Mucosa of gallbladder (tissue), 1 donor: ENCODE measurements at regions not wholly inside any gene's neighbourhood (a gene's known extent, or its start where the extent isn't known, plus 50 kb on each side); places are given as distances from the start of the nearest gene placed in this dataset.
"Not testable (repeated sequence)": the region's sequence is repeated elsewhere in the genome, so short reads cannot be mapped to it uniquely, and the experiment has no call there.

Experiments used
- DNase-seq: peaks from one replicate; pipeline ENCODE4 v3.0.0-alpha.2; 2020; ENCODE audit warnings: low spot score
- donor health status: DM: no; HTN: no; CAD: no.

DNA sequence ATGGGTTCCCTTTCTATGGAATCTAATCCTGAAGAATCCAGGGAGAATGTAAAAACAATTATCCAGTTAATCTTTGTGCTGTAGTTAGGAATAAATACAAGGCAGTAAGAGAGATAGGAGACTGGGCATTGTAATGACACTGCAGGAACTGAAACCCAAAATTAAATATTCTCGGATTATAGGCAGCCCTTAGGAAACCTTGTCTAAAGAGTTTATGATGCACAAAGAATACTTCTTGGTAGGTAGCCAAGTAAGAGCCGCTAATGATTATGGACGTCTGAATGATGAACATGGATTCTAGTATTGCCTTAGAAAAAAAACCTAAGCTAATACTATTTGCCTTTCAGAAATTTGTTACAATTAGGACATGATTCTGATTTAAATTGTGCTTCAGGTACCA is 165.4 kb upstream of the LRIG3 start:
- no peak for DNase-seq

DNA sequence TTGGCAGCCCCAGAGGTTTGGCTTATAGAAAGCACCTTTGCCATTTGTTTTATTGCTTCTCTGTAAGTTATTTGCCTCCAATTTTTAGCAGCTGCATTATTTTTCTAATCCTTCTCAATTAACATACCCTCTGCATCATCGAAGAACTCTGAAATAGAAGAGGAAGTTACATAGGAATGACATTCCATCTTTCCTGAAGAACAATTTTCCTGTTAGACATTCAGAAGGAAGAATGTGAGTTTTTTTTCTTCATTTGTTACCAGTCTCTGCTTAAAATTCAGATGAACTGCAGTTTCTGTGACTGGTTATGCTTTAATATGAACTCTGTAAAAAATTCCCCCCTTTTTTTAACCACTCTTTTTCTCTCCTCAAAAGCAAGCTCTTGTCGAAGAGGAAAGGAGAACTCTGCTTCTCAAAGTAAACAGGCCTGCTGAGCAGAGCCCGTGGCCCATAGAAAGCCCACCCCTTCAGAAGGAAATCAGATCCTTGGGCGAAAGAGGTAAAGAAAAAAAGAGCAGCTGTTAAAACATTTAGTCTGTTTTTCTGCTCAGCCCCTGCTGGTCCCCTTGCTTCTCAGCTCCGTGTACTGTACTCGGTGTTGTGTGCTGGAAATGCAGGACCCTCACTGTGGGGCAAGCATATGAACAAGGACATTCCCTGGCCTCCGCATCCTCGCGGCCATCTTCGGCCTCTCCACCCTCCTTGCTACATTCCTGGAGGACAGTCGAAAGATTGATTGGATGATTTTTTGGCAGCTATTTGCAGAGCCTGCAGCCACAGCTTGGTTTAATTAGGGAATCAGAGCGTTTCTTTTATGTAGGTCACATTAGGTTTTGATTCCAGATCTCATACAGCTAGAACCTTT is 164.4 kb upstream of the LRIG3 start:
- DNase-seq = no peak

DNA sequence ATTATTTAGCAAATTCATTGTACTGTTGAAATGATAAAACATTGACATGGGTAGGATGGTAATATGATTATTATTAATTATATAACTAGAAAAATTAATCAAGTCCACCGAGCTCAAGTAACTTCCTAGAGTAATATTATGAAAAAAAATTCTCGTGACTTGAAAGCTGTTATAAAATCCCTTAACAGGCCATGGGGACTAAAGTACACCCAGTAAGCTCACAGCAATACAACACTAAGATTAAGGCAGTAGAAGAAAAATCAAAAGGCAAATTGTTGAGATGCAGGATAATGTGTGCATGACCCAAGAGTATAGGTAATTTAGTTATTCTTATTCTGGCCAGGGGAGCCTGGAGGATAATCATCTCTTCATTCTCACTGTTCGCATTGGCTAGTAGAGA is 162.6 kb upstream of the LRIG3 start:
- no peak for DNase-seq

DNA sequence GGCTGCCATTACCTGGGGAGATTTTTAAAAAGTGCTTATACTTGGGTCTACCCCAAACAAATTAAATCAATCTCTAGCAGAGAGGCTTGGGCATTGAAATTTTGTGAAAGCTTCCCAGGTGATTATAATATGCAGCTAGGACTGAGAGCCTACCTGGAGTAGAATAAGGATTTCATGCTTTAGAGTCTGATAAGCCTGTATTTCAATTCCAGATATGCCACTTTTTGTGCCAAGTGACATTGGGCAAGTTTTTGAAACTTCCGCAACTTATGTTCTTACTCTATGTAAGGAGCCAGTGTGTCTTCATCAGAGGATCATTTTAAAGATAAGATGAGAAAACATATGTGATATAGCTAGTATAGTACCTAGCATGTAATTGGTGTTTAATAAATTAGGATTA is 159.8 kb upstream of the LRIG3 start:
- no peak for DNase-seq

DNA sequence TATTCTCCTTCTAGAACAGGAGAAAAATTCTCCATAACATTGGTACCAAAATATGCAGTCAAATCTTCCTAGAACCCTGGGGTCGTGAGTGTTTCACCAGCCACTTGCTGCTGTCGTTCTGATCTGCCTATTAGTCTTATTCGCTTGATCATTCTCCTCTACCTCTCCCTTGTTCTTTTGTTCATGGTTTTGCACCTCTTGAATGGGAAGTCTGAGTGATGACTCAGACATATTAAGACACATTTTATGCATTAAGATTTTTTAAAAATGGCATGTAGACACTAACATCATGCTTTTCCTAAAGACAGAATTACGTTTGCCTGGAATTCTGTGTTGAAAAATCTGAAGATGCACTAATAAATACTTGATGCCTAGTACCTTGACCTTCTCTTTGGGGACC is 159.2 kb upstream of the LRIG3 start:
- DNase-seq = no peak

DNA sequence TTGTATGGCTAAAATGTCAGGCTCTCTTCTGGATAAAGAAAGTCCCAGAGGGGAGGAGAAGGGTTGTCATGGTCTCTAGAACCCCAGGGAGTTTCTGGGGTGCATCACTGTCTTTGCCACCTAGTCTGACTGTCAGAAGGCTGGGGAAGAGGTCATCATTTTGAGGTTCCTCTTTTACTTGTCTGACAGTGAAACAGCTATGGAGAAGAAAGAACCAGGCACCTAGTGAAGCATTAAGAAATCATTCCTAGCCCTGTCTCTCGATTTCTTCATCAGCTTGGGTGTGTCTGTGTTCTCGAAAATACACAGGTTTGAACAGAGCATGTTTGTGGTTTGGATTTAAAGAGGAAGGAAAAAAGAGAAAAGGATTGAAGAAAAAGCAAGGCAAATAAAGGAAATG is 158.7 kb upstream of the LRIG3 start:
- DNase-seq = no peak

DNA sequence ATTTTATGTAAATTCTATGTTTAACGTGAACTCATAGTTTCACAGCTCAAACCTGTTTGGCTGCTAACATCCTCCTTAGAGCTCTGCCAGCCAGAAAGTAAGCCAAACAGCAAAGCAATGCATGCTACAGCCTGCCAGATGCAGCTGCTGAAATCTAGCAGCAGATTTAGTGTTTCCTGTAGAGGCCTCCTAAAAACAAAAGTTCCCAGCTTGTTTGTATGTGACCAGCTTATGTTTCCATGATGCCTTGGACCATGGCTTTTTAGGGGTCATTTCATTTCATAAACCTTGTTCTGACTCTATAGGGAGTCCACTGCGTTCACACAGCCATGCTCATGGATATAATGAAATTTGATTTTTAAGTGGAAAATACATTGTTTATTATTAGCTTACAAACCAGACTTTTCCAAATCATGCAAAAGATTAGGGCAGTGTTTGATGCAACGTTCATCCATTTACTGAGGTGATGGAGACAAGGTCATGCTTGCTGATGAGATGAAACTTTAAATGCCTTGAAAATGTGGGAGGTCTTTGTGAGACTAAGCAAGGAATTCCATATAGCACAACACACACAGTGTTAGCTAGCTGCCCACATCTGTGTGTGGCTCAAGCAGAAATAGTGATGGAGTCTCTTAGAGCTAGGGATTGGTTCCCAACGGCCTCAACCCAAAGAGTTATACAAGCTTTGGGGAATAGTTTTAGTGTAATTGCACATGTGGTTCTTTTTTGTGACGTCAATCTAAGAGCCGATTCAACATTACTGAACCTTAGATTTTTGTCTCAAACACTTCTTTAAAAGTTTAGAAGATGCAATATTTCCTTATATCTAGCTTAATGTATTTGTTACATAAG is 157.5 kb upstream of the LRIG3 start:
- no peak for DNase-seq

DNA sequence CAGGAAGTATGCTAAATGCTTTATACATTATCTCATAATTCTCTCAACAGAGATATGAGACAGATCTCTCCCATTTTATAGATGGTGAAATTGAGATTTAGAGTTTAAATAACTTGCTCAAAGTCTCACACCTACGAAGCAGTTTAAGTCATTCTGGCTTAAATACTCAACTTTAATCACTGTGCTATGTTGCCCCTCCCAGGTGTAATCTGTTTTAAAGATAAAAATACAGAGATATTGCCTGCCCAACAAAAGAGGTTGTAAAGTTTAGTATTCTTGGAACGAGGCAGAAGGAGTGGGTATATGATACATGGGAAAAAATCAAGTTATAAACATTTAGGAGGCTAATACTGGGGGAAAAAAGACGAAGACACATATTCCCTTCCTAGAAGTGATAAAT is 156.8 kb upstream of the LRIG3 start:
- no peak for DNase-seq

DNA sequence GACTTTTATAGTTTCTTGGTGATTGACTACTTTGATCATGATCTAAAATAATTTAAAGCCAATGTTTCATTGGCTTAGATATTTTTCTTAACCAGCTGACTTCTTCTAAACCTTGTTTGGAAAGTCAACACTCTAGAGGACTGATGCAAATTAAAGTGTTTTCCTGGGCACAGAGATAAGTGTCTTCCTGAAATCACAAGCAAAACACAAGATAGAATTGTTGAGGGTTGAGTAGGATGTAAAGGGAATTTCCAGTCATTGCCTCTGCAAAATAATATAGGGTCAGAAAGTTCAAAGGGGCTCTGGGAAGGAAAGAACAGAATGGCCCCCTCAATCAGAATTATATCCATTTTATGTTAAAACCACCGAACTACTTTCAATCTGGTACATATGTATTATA is 156.3 kb upstream of the LRIG3 start:
- DNase-seq = no peak

DNA sequence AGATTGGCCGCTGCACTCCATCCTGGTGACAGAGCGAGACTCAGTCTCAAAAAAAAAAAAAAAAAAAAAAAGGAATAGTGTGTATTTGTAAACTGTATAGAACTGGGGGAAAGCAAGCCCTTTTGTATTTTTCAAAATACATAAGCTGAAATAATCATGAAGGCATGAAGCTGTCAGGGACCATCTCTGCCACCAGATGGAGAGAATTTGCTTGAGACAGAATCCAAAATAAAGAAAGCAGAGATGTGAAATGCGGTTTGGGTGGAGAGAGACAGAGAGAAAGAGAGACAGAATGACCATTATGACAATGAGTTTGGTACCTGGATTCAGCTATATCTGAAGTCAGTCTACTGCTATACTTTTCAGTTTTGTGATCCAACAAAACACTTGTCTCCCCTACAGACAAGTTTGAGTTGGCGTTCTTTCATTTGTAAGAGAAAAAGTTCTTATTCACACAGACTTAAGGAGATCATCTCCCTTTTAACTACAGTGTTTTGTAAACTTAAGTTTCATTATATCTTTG is 155.7 kb upstream of the LRIG3 start:
- no peak for DNase-seq

DNA sequence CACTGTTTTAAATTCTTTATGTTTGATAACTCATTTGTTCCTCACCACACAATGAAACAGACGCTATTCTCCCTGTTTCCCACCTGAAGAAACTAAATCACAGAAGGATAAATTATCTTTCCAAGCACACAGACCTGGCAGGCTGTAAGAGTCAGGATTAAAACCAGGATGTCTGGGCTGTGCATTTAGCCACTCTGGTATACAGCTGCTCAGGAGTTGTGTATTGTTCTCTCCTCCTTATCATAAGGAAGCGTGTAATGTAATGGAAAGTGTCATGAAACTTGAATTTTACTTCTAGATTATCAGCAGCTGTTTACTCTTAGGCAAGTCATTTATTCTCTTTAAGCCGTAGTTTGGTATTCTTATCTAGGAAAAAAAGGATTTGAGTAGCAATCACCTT is 154.8 kb upstream of the LRIG3 start:
- no peak for DNase-seq

DNA sequence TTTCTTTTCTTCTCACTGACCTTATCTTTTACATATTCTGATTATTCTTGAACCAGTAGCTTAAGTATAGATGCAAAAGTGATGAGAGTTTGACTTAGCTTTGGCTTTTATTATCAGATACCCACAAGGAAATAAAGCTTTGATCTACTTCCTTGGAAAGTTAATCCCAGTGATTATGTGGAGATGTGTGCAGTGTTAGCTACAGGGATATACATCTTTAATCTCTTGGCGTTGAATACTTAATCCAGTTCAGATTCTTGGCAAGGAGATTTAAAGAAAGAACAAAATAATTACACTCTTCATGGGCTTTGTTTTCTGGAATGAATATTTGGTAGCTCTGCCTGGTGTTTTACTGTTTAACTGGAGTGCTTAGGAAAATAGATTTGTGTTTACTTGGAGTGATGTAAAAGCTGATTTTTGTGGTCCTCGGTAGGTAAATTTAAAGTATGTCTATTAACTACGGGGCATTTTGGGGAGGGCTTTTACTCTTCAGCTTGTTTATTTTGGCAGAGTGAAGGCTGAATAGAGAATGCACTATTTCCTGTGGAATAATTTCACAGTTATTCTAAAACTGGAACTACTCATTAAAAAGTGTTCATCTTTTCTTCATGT is 150.1 kb upstream of the LRIG3 start:
- no peak for DNase-seq

DNA sequence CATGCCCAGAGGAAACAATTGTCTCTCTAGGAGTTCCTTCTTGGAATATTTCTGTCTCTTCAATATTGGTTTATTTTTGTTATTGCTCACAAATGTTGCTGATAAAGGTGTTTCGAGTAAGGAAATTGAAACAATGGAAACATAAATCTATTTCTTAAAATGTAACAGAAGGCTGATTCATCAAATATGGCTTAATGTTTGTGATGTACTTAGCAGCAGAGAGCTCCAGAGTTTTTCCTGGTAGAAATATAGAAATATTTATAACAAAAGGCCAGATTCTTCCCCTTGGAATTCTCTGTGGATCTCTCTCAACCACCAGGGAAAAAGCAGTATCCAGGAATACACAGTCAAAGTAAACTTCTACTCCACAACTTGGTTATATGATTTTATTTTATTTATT is 149.2 kb upstream of the LRIG3 start:
- no peak for DNase-seq

DNA sequence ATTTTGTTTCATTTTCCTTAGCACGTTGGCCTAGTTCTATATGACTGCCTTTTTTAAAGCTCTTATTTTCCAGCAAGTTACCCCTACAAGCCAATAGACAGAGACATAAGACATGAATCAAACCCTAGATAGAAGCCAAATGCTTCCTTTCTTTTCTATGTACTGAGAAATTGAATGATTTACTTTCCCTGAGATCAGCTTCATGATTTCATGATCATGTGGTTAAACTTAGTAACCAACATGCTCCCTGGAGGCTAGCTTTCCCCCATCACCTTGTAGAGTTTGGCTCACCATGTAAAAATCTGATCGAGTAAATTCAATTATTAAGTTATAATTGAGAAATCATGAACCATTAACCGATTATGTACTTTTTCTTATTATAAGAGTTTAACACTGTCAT is 148.1 kb upstream of the LRIG3 start:
- DNase-seq = no peak

DNA sequence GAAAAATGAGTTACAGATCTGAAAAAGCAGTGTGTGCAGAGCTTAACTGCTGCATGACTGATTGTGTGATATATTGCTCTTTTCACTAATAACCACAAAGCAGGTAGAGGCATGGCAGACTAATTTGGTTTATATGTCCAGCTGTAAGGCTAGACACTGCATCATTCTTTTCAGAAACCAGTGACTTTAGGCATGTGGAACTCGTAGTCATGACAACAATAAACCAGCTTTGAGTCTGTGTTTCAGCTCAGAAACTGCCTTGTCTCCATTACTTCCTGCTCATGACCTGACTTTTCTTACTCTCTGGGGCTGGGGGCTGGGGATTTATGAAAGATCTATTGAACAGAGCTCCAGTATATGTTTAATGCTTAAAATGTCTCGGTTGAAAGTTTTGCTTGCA is 146.8 kb upstream of the LRIG3 start:
- DNase-seq = no peak

DNA sequence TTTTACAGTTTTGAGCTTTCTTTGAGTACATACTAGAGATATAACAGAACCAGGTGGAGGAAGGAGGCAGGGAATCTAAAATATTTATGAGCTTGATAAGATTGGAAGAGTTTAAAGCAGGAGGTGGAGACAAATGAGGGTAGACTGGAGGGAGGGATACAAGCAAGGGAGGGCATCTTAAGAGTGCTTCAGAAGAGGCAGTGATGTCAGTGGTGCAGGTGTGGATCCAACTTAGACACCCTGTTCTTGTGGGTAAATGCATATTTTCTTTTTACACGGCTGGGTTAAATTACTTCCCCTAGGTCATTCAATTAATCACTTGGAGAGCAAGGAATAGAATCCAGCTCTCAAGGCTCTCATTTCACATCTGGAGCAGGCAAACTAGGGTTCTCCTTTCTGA is 146.1 kb upstream of the LRIG3 start:
- no peak for DNase-seq

DNA sequence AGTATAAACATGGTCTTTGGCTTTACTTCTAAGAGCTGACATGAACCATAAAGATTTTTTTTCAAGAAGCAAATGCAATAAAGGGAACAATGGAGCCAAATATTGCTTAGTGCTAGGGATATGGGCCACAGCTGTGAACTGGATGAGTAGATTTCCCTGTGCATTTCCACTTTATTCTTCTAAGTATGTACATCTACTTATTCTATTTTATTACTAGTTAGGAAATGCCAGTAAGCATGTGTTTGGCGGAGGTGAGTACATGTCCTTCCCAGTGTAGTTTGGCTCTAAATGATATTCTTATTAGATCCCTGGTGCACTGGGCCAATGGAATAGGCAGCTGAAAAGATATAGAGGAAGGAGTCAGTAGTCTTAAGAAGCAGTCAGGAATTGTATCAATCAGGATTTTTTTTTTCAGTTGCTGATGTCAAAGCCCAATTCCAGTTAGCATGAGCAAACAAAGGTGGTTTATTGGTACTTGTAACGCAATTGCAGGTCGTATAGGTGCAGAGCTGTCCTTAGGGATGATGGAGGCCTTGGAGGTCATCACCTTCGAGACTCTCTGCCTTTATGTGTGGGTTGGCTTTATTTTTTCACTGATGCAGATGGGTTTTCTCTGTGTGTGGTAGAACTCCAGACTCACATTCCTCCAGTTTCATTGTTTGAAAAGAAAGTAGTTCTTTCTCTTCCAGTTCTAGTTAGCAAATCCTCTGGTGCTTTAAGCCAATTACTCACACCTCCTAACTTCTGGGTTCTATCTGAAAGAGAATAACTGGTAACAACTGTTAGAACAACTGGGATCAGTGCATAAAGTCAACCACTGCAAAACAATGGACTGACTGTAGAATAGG is 139.0 kb upstream of the LRIG3 start:
- no peak for DNase-seq

DNA sequence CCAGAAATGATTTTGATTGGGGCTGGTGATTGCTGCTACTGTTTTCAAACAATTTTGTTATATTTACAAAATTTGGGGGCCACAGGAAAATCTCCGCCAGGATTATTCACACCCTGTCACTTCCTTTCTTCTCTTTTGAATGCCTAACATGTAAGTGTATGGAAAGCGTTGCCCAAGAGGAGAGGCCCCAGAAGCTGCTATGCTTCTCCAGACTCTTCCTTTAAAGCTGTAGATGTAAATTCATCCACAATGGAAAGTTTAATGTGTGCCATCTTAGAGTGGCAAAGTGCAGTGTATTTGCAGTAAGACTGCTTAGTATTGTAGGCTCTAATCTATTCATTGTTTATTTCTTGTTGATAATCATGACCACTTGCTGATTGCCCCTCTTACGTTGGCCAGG is 136.7 kb upstream of the LRIG3 start:
- DNase-seq = no peak

DNA sequence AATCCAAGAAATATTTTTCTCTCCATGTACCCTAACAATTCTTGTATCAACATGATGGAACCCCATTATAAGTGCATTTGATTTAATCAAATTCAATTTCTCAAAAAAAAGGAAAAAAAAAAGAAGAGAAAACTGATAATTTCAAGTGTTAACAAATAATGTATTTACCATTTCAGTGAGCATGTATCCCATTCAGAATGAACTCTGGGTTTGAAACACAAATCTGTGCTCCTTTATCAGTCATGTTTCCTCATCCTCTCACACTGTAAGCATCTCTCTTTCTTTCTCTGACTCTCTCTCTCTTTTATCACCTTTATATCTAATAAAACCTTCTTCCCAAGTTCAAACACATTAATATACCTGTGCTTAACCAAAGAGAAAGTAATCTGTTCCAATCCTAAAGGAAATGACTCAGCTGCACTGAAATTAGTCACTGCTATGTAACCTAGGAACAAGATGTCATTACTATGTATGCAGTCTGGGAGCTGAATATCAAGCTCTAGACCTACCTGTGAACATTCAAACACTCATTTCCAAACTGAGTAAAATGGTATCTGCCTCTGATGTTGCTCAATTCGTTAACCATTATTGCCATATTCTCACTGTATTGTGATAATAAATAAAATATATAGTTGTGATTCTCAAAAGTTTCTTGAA is 135.0 kb upstream of the LRIG3 start:
- DNase-seq = no peak

DNA sequence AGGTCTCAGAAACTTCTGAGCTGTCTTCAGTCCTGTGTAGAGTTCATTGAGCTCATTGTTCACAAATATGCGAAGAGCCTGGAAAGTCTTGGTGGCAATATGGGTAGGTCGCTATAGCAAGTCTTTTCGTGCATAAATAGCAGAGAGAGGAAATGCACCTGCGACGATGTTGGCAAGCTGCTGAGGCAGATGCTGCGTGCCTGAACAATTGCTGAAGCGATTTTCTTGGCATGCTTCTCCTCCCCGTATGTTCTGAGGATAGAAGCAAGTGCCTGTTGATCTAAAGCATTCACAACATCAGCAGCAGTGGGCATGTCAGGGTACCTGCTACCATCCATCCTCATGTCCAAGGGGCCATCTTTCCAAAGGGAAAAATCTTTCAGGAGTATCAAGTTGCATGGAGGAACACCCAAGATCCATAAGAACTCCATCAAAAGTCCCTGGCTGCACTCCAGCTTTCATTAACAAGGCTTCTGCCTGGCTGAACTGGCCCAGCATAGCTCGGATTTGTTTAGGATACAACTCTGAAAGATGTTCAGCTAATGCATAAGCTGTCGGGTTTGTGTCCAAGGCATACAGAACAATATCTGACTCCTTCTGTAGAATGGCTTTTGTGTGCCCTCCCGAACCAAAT is 133.1 kb upstream of the LRIG3 start:
- DNase-seq = not testable (repeated sequence)
